ENCODE measurements at regions not wholly inside any gene's neighbourhood (a gene's known extent, or its start where the extent isn't known, plus 50 kb on each side); places are given as distances from the start of the nearest gene placed in this dataset.
"Not testable (repeated sequence)": the region's sequence is repeated elsewhere in the genome, so short reads cannot be mapped to it uniquely, and the experiment has no call there.

- DNase-seq = no peak
Observed at GRCh38 chr13:39803156-39803555, 147.7 kb downstream of the COG6 start.

DNA sequence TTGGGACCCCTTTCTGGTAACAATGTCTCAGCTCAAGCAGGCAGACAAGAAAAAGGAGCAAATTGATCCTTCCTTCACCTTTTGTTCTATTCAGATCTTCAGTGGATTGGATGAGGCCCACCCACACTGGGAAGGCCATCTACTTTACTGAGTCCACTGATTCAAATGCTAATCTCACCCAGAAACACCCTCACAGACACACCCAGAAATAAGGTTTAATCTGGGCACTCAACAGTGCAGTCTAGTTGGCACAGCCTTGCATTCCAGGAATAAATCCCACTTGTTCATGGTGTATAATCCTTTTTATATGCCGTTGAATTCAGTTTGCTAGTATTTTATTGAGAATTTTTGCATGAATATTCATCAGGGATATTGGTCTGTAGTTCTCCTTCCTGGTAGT lies 148.4 kb downstream of the COG6 start:
- DNase-seq = no peak

DNA sequence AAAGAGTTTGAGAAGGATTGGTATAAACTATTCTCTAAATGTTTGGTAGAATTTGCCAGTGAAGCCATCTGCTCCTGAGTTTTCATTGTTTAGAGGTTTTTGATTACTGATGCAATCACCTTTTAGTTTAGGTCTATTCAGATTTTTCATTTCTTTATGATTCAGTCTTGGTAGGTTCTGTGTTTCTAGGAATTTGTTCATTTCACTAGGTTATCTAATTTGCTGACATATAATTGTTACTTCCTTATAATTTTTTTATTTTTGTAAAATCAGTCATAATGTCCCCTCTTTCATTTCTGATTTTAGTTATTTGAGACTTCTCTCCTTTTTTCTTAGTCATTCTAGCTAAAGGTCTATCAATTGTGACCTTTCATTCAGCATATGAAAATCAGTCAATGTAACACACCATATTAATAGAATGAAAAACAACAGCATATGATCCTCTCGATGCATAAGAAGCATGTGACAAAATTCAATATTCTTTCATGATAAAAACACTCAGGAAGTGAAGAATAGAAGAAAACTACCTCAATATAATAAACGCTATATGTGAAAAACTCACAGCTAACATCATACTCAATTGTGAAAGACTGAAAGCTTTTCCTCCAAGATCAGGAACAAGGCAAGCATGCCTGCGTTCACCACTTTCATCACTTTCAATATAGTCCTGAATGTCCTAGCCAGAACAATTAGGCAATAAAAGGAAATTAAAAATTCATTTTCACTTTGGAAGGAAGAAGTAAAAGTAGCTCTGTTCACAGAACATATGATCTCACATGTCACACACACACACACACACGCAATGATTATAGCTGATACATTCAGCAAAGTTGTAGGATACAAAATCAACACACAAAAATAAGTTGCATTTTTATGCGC lies 149.1 kb downstream of the COG6 start:
- no peak for DNase-seq

DNA sequence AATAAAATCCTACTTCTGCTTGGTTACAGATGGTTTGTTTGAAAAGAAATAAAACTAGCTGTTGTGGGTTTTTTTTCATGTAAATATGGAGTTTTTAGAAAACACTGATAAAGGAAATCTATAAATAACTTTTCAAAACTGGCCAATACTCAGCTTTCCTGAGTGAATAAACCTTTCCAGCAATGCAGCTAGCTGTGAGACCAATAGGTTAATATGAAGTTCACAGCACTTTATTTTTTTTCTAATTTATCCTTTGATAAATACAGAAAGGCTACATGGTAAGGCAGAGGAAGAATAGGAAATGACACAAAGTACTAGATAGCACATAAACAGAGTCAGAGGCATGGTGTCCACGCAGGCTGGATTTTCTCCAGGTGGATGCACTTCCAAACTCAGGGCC lies 154.0 kb downstream of the COG6 start:
- no peak for DNase-seq

GRCh38 chr13:39810091-39810877 lies 154.8 kb downstream of the COG6 start:
- DNase-seq = no peak

- DNase-seq = no peak
Observed at GRCh38 chr13:39811051-39811450, 155.6 kb downstream of the COG6 start.

GRCh38 chr13:39811696-39812095 lies 156.2 kb downstream of the COG6 start:
- no peak for DNase-seq

GRCh38 chr13:39815345-39816111 lies 160.1 kb downstream of the COG6 start:
- DNase-seq = peak; percentile 9

DNA sequence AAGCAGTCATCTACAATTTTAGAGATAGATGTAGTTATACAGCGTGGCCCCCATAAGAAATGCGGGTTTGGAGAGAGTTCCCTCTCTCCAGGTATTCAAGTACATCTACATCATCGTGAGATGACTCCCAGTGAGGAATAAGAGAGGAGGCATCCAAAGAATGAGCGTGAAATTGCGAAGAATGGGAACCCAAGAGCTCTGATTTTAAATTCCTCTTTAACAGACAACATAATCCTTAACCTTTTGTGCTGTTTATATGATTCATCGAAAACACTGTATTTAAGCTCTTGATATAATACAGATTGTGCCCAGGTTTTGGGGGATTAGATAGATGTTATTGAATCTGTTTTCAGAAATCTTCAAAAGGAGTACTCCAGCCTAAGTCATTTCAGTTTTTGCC lies 161.5 kb downstream of the COG6 start:
- no peak for DNase-seq

DNA sequence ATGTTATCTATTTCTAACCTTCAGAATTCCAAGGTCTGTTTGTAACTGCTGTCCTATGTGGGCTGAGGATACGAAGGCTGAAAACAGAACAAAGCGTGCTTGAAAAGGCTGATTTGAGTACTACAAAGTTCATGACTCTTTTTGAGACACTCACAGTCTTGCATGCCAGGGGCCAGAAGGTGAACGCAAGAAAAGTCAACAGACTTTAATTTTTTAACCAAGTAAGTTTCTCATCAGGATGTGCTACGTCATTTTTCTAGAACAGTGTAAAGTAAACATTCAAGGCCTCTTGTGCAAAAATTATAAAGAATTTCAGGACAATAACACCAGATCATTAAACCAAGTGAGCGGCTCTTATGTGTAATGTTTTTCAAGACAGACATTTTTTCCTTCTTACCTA lies 163.5 kb downstream of the COG6 start:
- DNase-seq = peak; percentile 4

- DNase-seq = no peak
Observed at GRCh38 chr13:39820606-39821005, 165.1 kb downstream of the COG6 start.

- no peak for DNase-seq
Observed at GRCh38 chr13:39821977-39822376, 166.5 kb downstream of the COG6 start.

- no peak for DNase-seq
Observed at GRCh38 chr13:39822437-39822836, 167.0 kb downstream of the COG6 start.

DNA sequence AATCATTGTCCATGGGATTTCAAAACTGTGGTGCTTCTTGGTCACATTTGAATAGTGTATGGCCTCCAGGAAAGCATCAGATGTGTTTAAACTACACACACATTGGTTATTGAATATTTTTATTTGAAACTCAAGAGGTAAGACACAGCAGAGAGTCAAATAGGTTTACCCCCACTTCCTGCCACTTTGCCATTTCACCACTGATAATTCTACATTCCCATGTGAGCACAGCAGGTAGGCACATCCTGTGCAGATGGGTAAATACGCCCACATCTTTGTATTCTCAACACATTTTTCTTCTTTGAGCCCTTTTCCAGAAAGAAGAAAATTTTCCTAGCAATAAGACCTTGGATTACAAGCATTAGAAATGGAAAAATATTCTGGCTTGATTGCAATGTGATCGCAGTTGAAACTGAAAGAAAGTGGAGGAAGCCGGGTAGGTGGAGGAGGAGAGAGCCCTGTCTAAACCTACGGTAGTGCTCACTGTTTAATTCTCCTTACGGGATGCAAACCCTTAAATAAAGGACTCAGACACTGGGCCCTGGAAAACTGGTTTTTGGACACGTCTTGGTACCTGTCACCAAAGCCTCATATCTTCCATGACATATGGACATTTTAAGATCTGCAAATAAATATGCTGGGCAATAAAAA lies 167.7 kb downstream of the COG6 start:
- no peak for DNase-seq

DNA sequence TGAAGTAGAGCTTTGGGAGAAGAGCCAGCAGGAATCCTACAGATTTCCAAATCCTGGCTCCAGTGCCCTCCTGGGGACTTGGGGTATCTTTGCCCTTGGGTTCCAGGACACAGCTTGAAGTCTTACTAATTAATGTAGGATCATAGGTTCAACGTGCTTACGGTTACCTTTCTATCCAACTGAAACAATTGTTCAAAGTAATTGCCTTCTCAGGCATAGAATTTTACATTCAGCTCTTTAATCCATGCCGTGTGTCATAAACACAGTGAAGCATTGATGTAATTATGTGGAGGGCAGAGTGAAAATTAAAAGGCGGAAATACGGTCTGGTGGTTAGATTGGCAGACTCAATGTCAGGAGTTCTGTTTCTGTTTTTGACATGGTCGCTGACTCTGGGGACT lies 170.4 kb downstream of the COG6 start:
- peak; percentile 37 for DNase-seq

GRCh38 chr13:39835253-39835652 lies 179.8 kb downstream of the COG6 start:
- DNase-seq = peak; percentile 70

GRCh38 chr13:39836038-39836437 lies 180.6 kb downstream of the COG6 start:
- DNase-seq = no peak

GRCh38 chr13:39837866-39838265 lies 182.4 kb downstream of the COG6 start:
- DNase-seq = not testable (repeated sequence)

DNA sequence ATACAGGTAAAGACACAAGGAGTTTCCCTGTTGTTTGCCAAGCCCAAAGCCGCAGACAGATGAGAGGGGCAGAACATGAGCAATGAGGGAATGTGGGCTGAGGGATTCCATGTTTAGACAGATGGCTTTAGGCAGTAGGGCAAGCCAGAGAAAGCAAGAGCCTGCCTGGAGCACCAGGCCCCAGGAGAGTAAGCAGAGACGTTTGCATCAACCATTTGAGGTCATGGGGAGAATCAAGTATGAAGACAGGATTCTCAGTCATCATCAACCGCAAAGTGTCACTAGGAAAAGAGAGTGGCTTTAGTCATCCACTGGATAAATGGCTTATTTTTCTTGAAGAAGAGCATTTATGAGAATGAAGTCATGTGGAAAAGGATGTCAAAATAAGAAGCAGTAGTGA lies 184.7 kb downstream of the COG6 start:
- DNase-seq = no peak

DNA sequence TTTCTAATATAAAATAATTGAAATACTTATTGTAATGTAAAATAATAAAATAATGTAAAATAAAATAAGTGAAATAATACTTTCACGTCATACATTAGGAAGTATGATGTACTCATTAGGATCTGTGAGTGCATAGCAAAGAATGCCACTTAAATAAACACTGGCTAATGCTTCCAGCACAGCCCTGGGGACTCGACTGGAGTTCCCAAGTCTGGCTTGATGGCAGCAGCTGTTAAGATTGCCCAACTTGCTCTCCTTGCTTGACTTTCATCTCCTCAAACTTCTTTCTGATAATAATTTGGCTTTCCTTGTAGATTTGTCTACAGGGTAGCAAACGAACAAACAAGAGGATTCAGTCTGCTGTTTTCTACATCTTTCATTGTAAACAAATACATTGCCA lies 191.9 kb downstream of the COG6 start:
- no peak for DNase-seq

- no peak for DNase-seq
Observed at GRCh38 chr13:39855236-39855635, 199.8 kb downstream of the COG6 start.

- DNase-seq = no peak
Observed at GRCh38 chr13:39856714-39857113, 201.3 kb downstream of the COG6 start.

DNA sequence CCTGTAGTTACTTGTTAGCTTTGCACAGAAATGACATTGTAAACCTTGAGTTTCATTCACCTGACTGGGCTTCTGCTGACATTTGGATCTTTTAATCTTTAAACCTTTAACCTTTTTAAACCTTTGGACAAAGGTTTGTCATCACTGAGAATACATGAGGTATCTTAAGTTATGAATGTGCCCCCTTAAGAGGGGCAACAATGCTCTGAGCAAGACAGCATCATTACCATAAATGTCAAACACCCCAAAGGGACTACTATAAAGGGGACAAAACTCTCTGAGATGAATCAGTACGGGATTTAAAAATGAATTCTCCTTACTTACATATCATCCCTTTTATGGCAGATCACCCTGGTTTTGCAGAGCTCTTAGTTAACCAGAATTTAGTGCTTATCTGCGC lies 203.3 kb downstream of the COG6 start:
- no peak for DNase-seq

All from eye (tissue), 1 donor.